DND-41 (cell line): ENCODE measurements at regions not wholly inside any gene's neighbourhood (a gene's known extent, or its start where the extent isn't known, plus 50 kb on each side); places are given as distances from the start of the nearest gene placed in this dataset.

Experiments used
- ATAC-seq: fragments of 200-7000 bp; cut with Tn5 transposase; 3 replicates; pipeline ENCODE4 v1.9.1; 2021; ENCODE audit warnings: low read depth; ENCODE audit not compliant: insufficient read depth
- DNase-seq: peaks from one replicate; pipeline ENCODE4 v3.0.0-alpha.2; 2020
- H2AFZ ChIP-seq: 2 replicates; pipeline ENCODE4 v1.6.0; 2012; ENCODE audit warnings: low read depth, low read length
- H3K27ac ChIP-seq: 2 replicates; pipeline ENCODE4 v1.5.1; 2012; ENCODE audit warnings: low read length, inconsistent platforms
- H3K27me3 ChIP-seq: fragments of 200-600 bp; sonication (generic); 2 replicates; pipeline ENCODE4 v1.6.0; 2012; ENCODE audit warnings: low read length, mild to moderate bottlenecking, inconsistent platforms; ENCODE audit not compliant: insufficient read depth, poor library complexity
- H3K36me3 ChIP-seq: 2 replicates; pipeline ENCODE4 v1.5.1; 2012; ENCODE audit warnings: low read length, inconsistent platforms; ENCODE audit not compliant: insufficient read depth
- H3K4me1 ChIP-seq: 2 replicates; pipeline ENCODE4 v1.5.1; 2012; ENCODE audit warnings: mild to moderate bottlenecking, low read length; ENCODE audit not compliant: insufficient read depth
- H3K4me2 ChIP-seq: 2 replicates; pipeline ENCODE4 v1.6.0; 2012; ENCODE audit warnings: mild to moderate bottlenecking, moderate library complexity, low read length, inconsistent platforms; ENCODE audit not compliant: insufficient read depth
- H3K4me3 ChIP-seq, 2 experiments: fragments of 200-600 bp in 1 of 2; shearing (Covaris generic) in 1 of 2; 2 replicates each; pipeline ENCODE4 v1.5.1; 2012 to 2016; ENCODE audit warnings: inconsistent platforms in 2 of 2, low read length in 2 of 2, mild to moderate bottlenecking in 2 of 2, low read depth in 1 of 2, moderate library complexity in 1 of 2
- H3K79me2 ChIP-seq: 2 replicates; pipeline ENCODE4 v1.6.0; 2012; ENCODE audit warnings: low read length, inconsistent platforms; ENCODE audit not compliant: insufficient read depth
- H3K9ac ChIP-seq: 2 replicates; pipeline ENCODE4 v1.6.0; 2012; ENCODE audit warnings: low read depth, mild to moderate bottlenecking, inconsistent platforms, low read length, moderate library complexity
- H3K9me3 ChIP-seq: 2 replicates; pipeline ENCODE4 v1.5.1; 2012; ENCODE audit warnings: low read length, moderate library complexity, mild to moderate bottlenecking, inconsistent platforms; ENCODE audit not compliant: insufficient read depth, severe bottlenecking
- H4K20me1 ChIP-seq: 2 replicates; pipeline ENCODE4 v1.6.0; 2012; ENCODE audit warnings: low read length; ENCODE audit not compliant: insufficient read depth
- EZH2 ChIP-seq: IDR thresholded peaks from 3 replicates; pipeline ENCODE4 v1.6.1; 2012; ENCODE audit warnings: borderline replicate concordance, low read depth, mild to moderate bottlenecking, moderate library complexity, low read length, inconsistent platforms; ENCODE audit not compliant: severe bottlenecking
- TF ChIP-seq, protein P1 (sequence below): IDR thresholded peaks from 2 replicates; pipeline ENCODE4 v1.5.1; 2012; ENCODE audit warnings: borderline replicate concordance, low read length, moderate library complexity, mild to moderate bottlenecking; ENCODE audit not compliant: poor library complexity, severe bottlenecking; ENCODE audit errors: extremely low read depth

DNA sequence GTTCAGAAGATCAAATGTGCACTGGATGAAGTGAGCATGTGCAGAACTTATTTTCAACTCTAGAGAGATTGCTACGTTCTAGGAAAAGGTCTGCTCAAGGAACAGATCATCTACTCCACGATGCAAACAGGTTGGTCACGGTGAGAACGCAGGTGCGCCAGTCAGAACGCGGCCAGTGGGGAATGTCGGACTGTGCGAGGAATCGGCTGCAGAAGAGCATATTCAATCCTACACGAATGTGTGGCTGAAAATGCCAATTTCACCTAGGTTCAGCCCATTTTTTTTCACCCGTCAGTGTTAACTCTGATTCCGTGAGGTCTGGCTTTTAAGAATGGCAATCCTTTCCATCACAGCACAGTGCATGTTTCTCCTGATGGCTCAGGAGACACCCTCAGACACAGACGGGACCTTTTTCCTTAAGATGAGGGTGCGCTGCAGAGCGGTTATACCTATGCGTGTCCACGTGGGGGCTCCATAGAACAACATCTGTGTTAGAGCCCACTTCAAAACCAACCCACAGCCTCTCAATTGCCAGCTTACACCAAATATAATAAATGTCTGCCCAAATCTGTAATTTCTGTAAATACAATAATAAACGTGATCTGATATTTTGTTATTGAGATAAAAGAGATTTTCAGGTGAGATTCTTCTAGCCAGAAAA lies 250.4 kb downstream of the FOXA2 start:
- no peak overlapping the region for H3K9ac ChIP-seq
- no peaks in the 10 kb centered on the region for H4K20me1 ChIP-seq
- no peaks in the 10 kb centered on the region for H3K36me3 ChIP-seq
- H3K4me3 ChIP-seq, result no peak overlapping the region
- H3K27me3 ChIP-seq, result peaks cover 15% of the 10 kb centered on the region
- DNase-seq, result peak; percentile 72
- no peak for TF ChIP-seq EZH2
- TF ChIP-seq, protein P1, sequence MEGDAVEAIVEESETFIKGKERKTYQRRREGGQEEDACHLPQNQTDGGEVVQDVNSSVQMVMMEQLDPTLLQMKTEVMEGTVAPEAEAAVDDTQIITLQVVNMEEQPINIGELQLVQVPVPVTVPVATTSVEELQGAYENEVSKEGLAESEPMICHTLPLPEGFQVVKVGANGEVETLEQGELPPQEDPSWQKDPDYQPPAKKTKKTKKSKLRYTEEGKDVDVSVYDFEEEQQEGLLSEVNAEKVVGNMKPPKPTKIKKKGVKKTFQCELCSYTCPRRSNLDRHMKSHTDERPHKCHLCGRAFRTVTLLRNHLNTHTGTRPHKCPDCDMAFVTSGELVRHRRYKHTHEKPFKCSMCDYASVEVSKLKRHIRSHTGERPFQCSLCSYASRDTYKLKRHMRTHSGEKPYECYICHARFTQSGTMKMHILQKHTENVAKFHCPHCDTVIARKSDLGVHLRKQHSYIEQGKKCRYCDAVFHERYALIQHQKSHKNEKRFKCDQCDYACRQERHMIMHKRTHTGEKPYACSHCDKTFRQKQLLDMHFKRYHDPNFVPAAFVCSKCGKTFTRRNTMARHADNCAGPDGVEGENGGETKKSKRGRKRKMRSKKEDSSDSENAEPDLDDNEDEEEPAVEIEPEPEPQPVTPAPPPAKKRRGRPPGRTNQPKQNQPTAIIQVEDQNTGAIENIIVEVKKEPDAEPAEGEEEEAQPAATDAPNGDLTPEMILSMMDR, result peak; percentile 93
- peak; percentile 96 for ATAC-seq
- H3K79me2 ChIP-seq, result no peaks in the 10 kb centered on the region
- no peak overlapping the region for H3K27ac ChIP-seq
- H2AFZ ChIP-seq, result no peak overlapping the region
- no peaks in the 10 kb centered on the region for H3K9me3 ChIP-seq
- H3K4me1 ChIP-seq, result no peaks in the 10 kb centered on the region
- H3K4me2 ChIP-seq, result no peak overlapping the region

DNA sequence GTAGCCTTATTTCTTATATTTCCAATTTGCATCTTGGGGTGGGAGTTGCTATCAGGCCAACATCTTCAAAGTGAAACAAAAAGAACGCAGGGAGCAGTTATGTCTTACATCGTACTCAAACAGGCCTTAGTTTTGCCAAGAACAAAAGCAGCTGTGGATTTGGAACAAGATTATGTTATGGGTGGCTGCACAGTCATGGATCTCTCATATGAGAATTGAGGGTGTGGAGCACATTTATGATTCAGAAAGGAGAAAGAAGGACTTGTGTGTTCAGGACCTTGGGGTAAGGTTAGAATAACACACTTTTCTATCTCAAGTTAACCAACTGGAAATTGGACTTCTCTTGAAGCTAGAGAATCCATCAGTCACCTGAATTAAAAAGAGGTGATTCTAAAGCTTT lies 259.9 kb downstream of the FOXA2 start:
- TF ChIP-seq, protein P1, result no peak
- TF ChIP-seq EZH2, result no peak
- ATAC-seq (no peak), DNase-seq (no peak)
- peaks cover 8% of the 10 kb centered on the region for H3K27me3 ChIP-seq
- no peak overlapping the region for H2AFZ ChIP-seq
- H3K4me1 ChIP-seq, result no peaks in the 10 kb centered on the region
- no peak overlapping the region for H3K4me3 ChIP-seq
- H3K9me3 ChIP-seq, result no peaks in the 10 kb centered on the region
- no peaks in the 10 kb centered on the region for H3K79me2 ChIP-seq
- H3K36me3 ChIP-seq, result no peaks in the 10 kb centered on the region
- no peak overlapping the region for H3K4me2 ChIP-seq
- H3K27ac ChIP-seq, result no peak overlapping the region
- H4K20me1 ChIP-seq, result no peaks in the 10 kb centered on the region
- H3K9ac ChIP-seq, result no peak overlapping the region

DNA sequence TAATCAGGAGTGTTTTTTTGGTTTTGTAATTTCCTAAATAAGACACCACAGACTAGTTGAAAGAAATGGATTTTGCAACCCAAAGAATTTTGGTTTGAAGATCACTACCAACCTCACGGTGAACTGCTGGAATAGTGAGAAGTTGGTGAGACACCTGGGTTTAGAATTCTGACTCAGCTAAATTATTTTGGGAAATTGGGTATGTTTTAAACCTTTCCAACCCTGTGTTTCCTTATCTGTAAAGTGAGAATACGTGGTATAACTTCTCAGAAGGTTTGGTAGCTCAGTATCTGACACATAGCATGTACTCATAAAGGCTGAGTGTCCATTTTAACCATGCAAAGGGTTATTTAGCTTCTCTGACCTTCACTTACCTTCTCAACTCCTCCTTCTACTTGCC lies 261.9 kb downstream of the FOXA2 start:
- no peak for ATAC-seq
- Histone ChIP-seq H3K4me1 (no peaks in the 10 kb centered on the region), H3K4me2 (no peak overlapping the region), H3K4me3 (no peak overlapping the region), H2AFZ (no peak overlapping the region), H3K9ac (no peak overlapping the region), H3K27ac (no peak overlapping the region), H3K27me3 (peaks cover 8% of the 10 kb centered on the region), H3K9me3 (no peaks in the 10 kb centered on the region), H3K36me3 (no peaks in the 10 kb centered on the region), H3K79me2 (no peaks in the 10 kb centered on the region), H4K20me1 (no peaks in the 10 kb centered on the region)
- TF ChIP-seq, protein P1, result no peak
- no peak for TF ChIP-seq EZH2
- no peak for DNase-seq
